ENCODE measurements at regions not wholly inside any gene's neighbourhood (a gene's known extent, or its start where the extent isn't known, plus 50 kb on each side); places are given as distances from the start of the nearest gene placed in this dataset.

DNA sequence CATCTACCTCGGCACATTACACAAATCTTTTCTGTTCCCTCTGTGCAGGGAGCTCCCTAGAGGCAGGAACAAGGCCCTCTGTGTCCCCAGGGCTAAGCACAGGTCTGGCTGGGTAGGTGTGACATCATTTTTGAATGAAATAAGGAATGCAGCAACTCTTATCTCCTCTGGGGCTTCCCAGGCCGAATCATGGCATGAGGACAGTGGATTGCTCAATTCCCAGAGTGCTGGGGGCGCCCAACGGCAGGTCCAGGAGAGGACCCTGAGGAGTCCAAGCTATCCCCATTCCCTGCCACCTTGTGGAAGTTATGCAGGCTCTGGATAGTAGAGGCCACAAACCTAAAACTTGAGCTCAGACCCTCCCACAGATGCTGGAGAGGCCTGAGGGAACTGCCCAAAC is 158.0 kb upstream of the RAB6C start:
- no peak for TF ChIP-seq NKX3-1 (CRISPR knock-in tag; IDR thresholded peaks at IDR 0.05)
- TF ChIP-seq ZBTB8A (CRISPR knock-in tag; IDR thresholded peaks at IDR 0.05; ENCODE audit: borderline replicate concordance, low read depth) = no peak
- TF ChIP-seq, protein P1, sequence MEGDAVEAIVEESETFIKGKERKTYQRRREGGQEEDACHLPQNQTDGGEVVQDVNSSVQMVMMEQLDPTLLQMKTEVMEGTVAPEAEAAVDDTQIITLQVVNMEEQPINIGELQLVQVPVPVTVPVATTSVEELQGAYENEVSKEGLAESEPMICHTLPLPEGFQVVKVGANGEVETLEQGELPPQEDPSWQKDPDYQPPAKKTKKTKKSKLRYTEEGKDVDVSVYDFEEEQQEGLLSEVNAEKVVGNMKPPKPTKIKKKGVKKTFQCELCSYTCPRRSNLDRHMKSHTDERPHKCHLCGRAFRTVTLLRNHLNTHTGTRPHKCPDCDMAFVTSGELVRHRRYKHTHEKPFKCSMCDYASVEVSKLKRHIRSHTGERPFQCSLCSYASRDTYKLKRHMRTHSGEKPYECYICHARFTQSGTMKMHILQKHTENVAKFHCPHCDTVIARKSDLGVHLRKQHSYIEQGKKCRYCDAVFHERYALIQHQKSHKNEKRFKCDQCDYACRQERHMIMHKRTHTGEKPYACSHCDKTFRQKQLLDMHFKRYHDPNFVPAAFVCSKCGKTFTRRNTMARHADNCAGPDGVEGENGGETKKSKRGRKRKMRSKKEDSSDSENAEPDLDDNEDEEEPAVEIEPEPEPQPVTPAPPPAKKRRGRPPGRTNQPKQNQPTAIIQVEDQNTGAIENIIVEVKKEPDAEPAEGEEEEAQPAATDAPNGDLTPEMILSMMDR (CRISPR knock-in tag; IDR thresholded peaks at IDR 0.05) = no peak
- no peak for TF ChIP-seq MXI1 (IDR thresholded peaks at IDR 0.05; ENCODE audit: borderline replicate concordance, low read depth, low read length)
- TF ChIP-seq ZC3H4 (CRISPR knock-in tag; IDR thresholded peaks at IDR 0.05; ENCODE audit: borderline replicate concordance) = no peak
- no peak for TF ChIP-seq TBL1XR1 (IDR thresholded peaks at IDR 0.05; ENCODE audit: borderline replicate concordance, low read length, partially characterized antibody)
